Testis (tissue), 2 donors: ENCODE measurements at regions not wholly inside any gene's neighbourhood (a gene's known extent, or its start where the extent isn't known, plus 50 kb on each side); places are given as distances from the start of the nearest gene placed in this dataset.

Experiments
- POLR2A ChIP-seq: fragments of 450-650 bp; IDR thresholded peaks from one replicate; pipeline ENCODE4 v1.6.1; 2017; ENCODE audit warnings: antibody characterized with exemption, mild to moderate bottlenecking, moderate library complexity
- TF ChIP-seq, protein P1 (sequence below), 3 experiments: fragments of 450-650 bp in 2 of 3; fragments of 200-600 bp in 1 of 3; sonication (generic) in 1 of 3; IDR thresholded peaks; one replicate each; pipeline ENCODE4 v1.5.1; 2016 to 2019; ENCODE audit warnings: antibody characterized with exemption in 3 of 3, mild to moderate bottlenecking in 2 of 3, moderate library complexity in 1 of 3

- no peak for TF ChIP-seq POLR2A
- TF ChIP-seq, protein P1, sequence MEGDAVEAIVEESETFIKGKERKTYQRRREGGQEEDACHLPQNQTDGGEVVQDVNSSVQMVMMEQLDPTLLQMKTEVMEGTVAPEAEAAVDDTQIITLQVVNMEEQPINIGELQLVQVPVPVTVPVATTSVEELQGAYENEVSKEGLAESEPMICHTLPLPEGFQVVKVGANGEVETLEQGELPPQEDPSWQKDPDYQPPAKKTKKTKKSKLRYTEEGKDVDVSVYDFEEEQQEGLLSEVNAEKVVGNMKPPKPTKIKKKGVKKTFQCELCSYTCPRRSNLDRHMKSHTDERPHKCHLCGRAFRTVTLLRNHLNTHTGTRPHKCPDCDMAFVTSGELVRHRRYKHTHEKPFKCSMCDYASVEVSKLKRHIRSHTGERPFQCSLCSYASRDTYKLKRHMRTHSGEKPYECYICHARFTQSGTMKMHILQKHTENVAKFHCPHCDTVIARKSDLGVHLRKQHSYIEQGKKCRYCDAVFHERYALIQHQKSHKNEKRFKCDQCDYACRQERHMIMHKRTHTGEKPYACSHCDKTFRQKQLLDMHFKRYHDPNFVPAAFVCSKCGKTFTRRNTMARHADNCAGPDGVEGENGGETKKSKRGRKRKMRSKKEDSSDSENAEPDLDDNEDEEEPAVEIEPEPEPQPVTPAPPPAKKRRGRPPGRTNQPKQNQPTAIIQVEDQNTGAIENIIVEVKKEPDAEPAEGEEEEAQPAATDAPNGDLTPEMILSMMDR (IDR thresholded peaks at IDR 0.05), result no peak
Observed at GRCh38 chr1:193846411-193846810, 660.0 kb upstream of the B3GALT2 start.
